Activated naive CD8-positive, alpha-beta T cell treated with anti-CD3 and anti-CD28 coated beads, Interleukin-2, amount 50 U/mL, for 24 hours (primary cell): ENCODE measurements at regions not wholly inside any gene's neighbourhood (a gene's known extent, or its start where the extent isn't known, plus 50 kb on each side); places are given as distances from the start of the nearest gene placed in this dataset.

Experiments
- ATAC-seq: fragments of 150-1000 bp; cut with Tn5 transposase; one replicate; pipeline ENCODE4 v1.10.0; 2021
- DNase-seq: peaks from one replicate; pipeline ENCODE4 v3.0.0; 2021
- H3K27ac Mint-ChIP-seq: one replicate; pipeline ENCODE4 v1.8.0; 2021; ENCODE audit warnings: mild to moderate bottlenecking, mixed read lengths
- H3K27me3 Mint-ChIP-seq: one replicate; pipeline ENCODE4 v1.8.0; 2021; ENCODE audit warnings: mixed read lengths
- H3K36me3 Mint-ChIP-seq: one replicate; pipeline ENCODE4 v1.8.0; 2021; ENCODE audit warnings: low read depth, mixed read lengths
- H3K4me1 Mint-ChIP-seq: one replicate; pipeline ENCODE4 v1.8.0; 2021; ENCODE audit warnings: mixed read lengths
- H3K4me3 Mint-ChIP-seq: one replicate; pipeline ENCODE4 v1.8.0; 2021; ENCODE audit warnings: mild to moderate bottlenecking, moderate library complexity, mixed read lengths
- H3K9me3 Mint-ChIP-seq: one replicate; pipeline ENCODE4 v1.8.0; 2021; ENCODE audit warnings: mixed read lengths

DNA sequence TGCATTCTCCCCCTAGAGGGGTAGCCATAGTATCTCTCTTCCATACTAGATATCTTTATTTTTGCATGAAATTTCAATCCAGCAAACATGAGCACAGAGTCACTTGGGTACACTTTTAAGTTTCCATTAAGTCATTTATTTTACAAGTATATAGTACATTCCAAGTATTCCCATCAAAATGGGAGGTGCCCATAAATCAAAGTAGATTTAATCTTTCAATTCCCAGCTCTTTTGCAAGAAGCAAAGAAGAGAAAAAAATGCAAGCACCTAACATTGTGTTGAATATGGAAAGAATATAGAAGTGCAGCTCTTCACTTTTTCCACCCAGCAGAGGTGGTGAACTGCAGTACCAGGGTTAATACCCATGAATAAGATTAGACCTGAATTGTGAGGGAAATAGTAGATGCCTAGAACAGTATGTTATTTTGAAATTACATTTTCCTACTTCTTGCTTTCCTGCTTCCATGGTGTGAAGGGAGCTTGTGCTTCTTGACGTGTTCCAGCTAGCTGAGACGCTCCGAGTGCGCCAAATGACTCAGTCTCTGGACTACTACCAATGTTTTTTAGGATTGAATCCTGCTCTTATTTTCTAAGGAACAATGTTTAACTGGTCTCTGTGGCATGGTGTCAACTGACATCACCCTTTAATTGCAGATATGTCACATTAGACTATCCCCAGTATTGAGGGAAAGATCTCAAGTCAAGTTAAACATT lies 151.1 kb upstream of the MAF start:
- H3K4me1 Mint-ChIP-seq, result peaks cover 8% of the 10 kb centered on the region
- DNase-seq, result no peak
- H3K9me3 Mint-ChIP-seq, result peaks cover 5% of the 10 kb centered on the region
- H3K4me3 Mint-ChIP-seq, result no peak overlapping the region
- ATAC-seq, result no peak
- H3K27me3 Mint-ChIP-seq, result peaks cover 11% of the 10 kb centered on the region
- H3K27ac Mint-ChIP-seq, result no peak overlapping the region
- H3K36me3 Mint-ChIP-seq, result no peaks in the 10 kb centered on the region

DNA sequence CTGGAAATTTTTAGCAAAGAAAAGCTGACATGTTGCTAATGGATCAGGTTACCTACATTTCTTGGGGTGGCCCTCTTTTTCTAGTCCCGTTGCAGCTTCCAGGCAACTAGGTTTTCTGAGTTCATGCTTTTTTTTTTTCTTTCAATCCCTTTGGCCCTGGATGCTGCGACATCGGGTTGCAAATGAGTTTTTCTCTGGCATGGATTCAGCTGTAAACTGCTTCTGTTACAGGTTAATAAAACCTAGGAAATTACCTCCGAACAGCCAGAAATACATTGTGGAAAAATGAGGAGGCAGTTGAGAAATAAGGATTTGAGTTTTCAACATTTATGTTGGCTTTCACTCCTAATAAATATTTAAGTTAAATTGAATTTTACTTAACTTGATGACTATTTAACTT lies 149.8 kb upstream of the MAF start:
- no peaks in the 10 kb centered on the region for H3K36me3 Mint-ChIP-seq
- ATAC-seq, result no peak

GRCh38 chr16:79748629-79749028 lies 148.1 kb upstream of the MAF start:
- Mint-ChIP-seq H3K9me3 (no peaks in the 10 kb centered on the region), H3K4me1 (no peaks in the 10 kb centered on the region), H3K27me3 (peaks cover 4% of the 10 kb centered on the region), H3K36me3 (no peaks in the 10 kb centered on the region), H3K4me3 (no peak overlapping the region), H3K27ac (no peak overlapping the region)
- ATAC-seq (no peak), DNase-seq (no peak)

More for the DNA sequence above, 149.8 kb upstream of the MAF start:
- H3K4me3 Mint-ChIP-seq, result no peak overlapping the region
- no peak overlapping the region for H3K27ac Mint-ChIP-seq
- peaks cover 5% of the 10 kb centered on the region for H3K9me3 Mint-ChIP-seq
- peaks cover 11% of the 10 kb centered on the region for H3K27me3 Mint-ChIP-seq
- peaks cover 8% of the 10 kb centered on the region for H3K4me1 Mint-ChIP-seq
- DNase-seq, result no peak

- Mint-ChIP-seq H3K9me3 (no peaks in the 10 kb centered on the region), H3K27ac (no peak overlapping the region), H3K4me3 (no peak overlapping the region), H3K27me3 (peaks cover 3% of the 10 kb centered on the region), H3K36me3 (no peaks in the 10 kb centered on the region), H3K4me1 (no peaks in the 10 kb centered on the region)
- DNase-seq (no peak), ATAC-seq (no peak)
These were observed 147.2 kb upstream of the MAF start for GRCh38 chr16:79747688-79748087.

GRCh38 chr16:79740252-79740651 lies 139.7 kb upstream of the MAF start:
- Mint-ChIP-seq H3K36me3 (no peaks in the 10 kb centered on the region), H3K4me1 (no peaks in the 10 kb centered on the region), H3K4me3 (no peak overlapping the region), H3K9me3 (no peaks in the 10 kb centered on the region), H3K27me3 (peaks cover 1% of the 10 kb centered on the region), H3K27ac (no peak overlapping the region)
- no peak for DNase-seq
- ATAC-seq, result no peak

GRCh38 chr16:79735271-79735670 lies 134.7 kb upstream of the MAF start:
- Mint-ChIP-seq H3K4me3 (no peak overlapping the region), H3K27me3 (peaks cover 4% of the 10 kb centered on the region), H3K36me3 (no peaks in the 10 kb centered on the region), H3K9me3 (peaks cover 8% of the 10 kb centered on the region), H3K4me1 (no peaks in the 10 kb centered on the region), H3K27ac (no peak overlapping the region)
- no peak for ATAC-seq
- no peak for DNase-seq

DNA sequence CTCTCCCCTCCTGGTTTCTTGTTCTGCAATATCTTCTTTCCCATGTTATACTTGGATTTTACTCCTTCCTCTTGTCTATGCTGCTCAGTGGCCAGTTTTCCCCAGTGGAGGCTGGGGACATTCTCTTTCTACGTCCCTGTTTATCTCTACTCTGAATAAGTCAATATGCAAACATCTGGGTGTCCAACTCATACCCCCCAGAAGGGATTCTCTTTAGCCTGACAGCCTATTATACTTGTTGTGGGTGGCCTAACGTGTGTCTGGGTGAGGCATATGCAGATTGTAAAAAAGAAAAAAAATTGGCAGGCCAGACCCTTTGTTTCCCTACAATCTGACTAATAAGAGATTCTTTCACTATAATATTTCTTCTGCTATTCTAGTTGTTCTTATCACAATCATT lies 134.2 kb upstream of the MAF start:
- peaks cover 4% of the 10 kb centered on the region for H3K27me3 Mint-ChIP-seq
- no peak overlapping the region for H3K4me3 Mint-ChIP-seq
- no peak overlapping the region for H3K27ac Mint-ChIP-seq
- H3K36me3 Mint-ChIP-seq, result no peaks in the 10 kb centered on the region
- no peaks in the 10 kb centered on the region for H3K4me1 Mint-ChIP-seq
- no peak for DNase-seq
- H3K9me3 Mint-ChIP-seq, result peaks cover 8% of the 10 kb centered on the region
- no peak for ATAC-seq

DNA sequence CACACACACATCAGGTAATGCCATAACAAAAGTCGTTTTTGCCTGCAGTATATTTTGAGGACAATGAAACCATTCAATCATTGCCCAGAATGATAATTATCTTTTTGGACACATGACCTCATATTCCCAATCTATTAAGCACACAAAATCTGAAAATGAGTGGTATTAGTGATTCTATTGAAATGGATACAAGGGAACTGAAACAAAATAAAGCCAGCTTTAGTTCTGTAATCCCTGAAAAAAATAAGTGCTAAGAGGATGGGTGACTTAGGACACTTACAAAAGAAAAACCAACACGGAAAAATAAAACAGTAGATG lies 128.3 kb upstream of the MAF start:
- Mint-ChIP-seq H3K9me3 (peaks cover 14% of the 10 kb centered on the region), H3K4me1 (no peaks in the 10 kb centered on the region), H3K27ac (no peak overlapping the region), H3K27me3 (peaks cover 2% of the 10 kb centered on the region), H3K36me3 (no peaks in the 10 kb centered on the region), H3K4me3 (no peak overlapping the region)
- no peak for ATAC-seq
- no peak for DNase-seq

GRCh38 chr16:79728048-79728922 lies 127.7 kb upstream of the MAF start:
- H3K4me3 Mint-ChIP-seq, result no peak overlapping the region
- no peak for ATAC-seq
- H3K27me3 Mint-ChIP-seq, result peaks cover 2% of the 10 kb centered on the region
- peaks cover 14% of the 10 kb centered on the region for H3K9me3 Mint-ChIP-seq
- no peak for DNase-seq
- H3K36me3 Mint-ChIP-seq, result no peaks in the 10 kb centered on the region
- no peak overlapping the region for H3K27ac Mint-ChIP-seq
- no peaks in the 10 kb centered on the region for H3K4me1 Mint-ChIP-seq

- no peak overlapping the region for H3K27ac Mint-ChIP-seq
- H3K9me3 Mint-ChIP-seq, result peaks cover 18% of the 10 kb centered on the region
- no peaks in the 10 kb centered on the region for H3K4me1 Mint-ChIP-seq
- no peak for DNase-seq
- H3K36me3 Mint-ChIP-seq, result no peaks in the 10 kb centered on the region
- no peak overlapping the region for H3K4me3 Mint-ChIP-seq
- ATAC-seq, result no peak
- H3K27me3 Mint-ChIP-seq, result peaks cover 2% of the 10 kb centered on the region
These were observed 126.4 kb upstream of the MAF start for GRCh38 chr16:79726902-79727301.

GRCh38 chr16:79725051-79725450 lies 124.5 kb upstream of the MAF start:
- DNase-seq, result no peak
- Mint-ChIP-seq H3K36me3 (no peaks in the 10 kb centered on the region), H3K9me3 (peaks cover 10% of the 10 kb centered on the region)

DNA sequence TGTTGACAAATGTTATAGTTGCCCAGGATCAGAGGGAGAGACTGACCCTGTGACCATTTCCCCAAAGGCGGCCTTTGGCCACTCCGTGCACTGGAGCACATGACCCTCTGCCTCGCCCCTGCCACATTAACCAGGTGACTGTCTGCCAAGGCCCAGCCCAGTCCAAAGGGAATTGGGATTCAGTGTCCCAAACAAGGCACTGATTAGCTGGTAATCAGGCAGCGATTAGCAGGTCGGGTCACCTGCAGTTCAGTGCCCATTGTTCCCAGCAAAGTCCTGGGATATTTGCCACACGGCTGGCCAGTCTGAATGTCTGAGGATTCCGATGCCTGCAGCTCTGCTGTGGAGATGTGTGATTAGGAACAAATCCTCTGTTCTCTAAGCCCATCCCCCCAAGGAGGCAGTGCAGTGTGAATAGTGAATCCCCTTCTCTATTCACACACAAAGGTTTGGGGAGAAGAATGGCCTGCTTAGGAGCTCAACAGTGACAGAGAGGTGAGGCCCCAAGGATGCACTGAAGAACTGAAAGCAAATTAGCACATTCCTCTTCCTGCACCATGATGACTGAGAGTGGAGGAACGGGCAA lies 123.1 kb upstream of the MAF start:
- Mint-ChIP-seq H3K4me1 (no peaks in the 10 kb centered on the region), H3K27ac (no peak overlapping the region), H3K36me3 (no peaks in the 10 kb centered on the region), H3K9me3 (peaks cover 10% of the 10 kb centered on the region), H3K4me3 (no peak overlapping the region), H3K27me3 (no peaks in the 10 kb centered on the region)
- ATAC-seq (no peak), DNase-seq (no peak)

More at GRCh38 chr16:79725051-79725450, 124.5 kb upstream of the MAF start:
- ATAC-seq, result no peak
- H3K27me3 Mint-ChIP-seq, result no peaks in the 10 kb centered on the region
- no peak overlapping the region for H3K4me3 Mint-ChIP-seq
- H3K27ac Mint-ChIP-seq, result no peak overlapping the region
- no peaks in the 10 kb centered on the region for H3K4me1 Mint-ChIP-seq

DNA sequence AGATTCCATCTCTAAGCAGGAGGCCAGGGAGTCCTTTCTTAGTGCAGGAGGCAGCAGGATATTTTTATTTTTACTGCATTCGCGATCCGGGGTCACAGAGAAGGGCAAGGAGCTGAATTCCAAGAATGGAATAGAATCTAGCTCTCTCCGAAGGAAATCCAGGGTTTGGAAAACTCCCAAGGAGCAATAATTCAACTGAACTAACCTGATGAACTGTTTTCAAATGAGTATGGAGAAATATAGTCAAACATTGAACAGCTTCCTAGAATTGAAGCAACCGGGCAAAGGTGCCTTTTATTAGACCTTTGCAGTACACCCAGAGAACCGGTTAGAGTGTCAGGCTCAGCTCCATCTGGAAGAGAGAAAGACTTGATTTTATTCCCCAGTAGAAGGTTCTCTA lies 120.7 kb upstream of the MAF start:
- DNase-seq, result no peak
- ATAC-seq, result no peak
- H3K36me3 Mint-ChIP-seq, result no peaks in the 10 kb centered on the region
- H3K4me3 Mint-ChIP-seq, result no peak overlapping the region
- no peaks in the 10 kb centered on the region for H3K4me1 Mint-ChIP-seq
- H3K27me3 Mint-ChIP-seq, result no peaks in the 10 kb centered on the region
- H3K27ac Mint-ChIP-seq, result no peak overlapping the region
- peaks cover 4% of the 10 kb centered on the region for H3K9me3 Mint-ChIP-seq

DNA sequence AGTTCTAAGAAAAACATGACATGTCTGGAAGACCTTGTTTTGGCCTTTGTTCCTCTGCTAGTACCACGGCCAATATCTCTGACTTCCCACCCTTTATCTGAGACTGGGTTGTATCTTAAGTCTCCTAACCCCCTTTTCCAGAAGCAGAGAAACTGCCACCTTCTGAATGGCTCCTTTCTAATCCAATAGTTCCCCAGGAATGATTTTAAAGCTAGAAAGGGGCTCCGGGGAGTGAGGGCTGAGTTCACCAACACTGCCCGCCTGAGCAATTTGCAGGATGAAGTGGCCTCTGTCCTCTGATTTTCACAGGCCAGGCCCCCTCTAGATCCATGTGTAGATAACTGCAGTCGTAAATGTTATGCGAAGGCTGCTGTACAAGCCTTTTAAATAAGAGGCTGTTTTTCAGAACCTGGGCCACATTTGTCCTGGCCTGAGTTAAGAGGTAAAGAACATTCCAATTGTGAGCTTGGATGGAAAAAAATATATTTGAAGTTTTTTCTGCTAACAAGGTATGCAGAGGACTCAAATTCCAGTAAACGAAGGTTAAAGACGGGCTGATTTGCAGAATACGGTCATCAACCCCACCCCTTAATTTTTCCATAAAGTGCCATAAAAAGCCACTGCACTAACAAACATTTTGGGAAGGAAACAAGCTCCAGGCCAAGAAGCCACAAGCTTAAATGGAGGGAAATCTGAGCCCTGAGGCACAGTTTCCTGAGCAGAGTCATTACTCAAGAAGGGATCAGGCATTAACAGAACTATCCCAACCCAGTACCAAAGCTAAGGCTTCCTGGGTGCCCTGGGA lies 117.0 kb upstream of the MAF start:
- no peak overlapping the region for H3K27ac Mint-ChIP-seq
- H3K4me3 Mint-ChIP-seq, result no peak overlapping the region
- H3K36me3 Mint-ChIP-seq, result no peaks in the 10 kb centered on the region
- peaks cover 2% of the 10 kb centered on the region for H3K27me3 Mint-ChIP-seq
- no peak for ATAC-seq
- no peaks in the 10 kb centered on the region for H3K4me1 Mint-ChIP-seq
- H3K9me3 Mint-ChIP-seq, result peaks cover 4% of the 10 kb centered on the region
- DNase-seq, result no peak
